Keratinocyte (primary cell): ENCODE measurements at regions not wholly inside any gene's neighbourhood (a gene's known extent, or its start where the extent isn't known, plus 50 kb on each side); places are given as distances from the start of the nearest gene placed in this dataset.

Experiments
- DNase-seq: peaks from one replicate; pipeline ENCODE4 v3.0.0-alpha.2; 2011; ENCODE audit warnings: low read depth, missing footprints, low spot score
- FAIRE-seq: peaks from 2 replicates; lab custom pipeline; 2011; peaks lifted over from hg19 to GRCh38; lab: Jason Lieb, UNC
- H2AFZ ChIP-seq: 2 replicates; pipeline ENCODE4 v1.6.0; 2012; ENCODE audit warnings: low read length, control low read depth, inconsistent platforms; ENCODE audit not compliant: control insufficient read depth
- H3K27ac ChIP-seq: 2 replicates; pipeline ENCODE4 v1.5.1; 2011; ENCODE audit warnings: low read length; ENCODE audit not compliant: control insufficient read depth, insufficient read depth
- H3K27me3 ChIP-seq: 3 replicates; pipeline ENCODE4 v1.6.0; 2011; ENCODE audit warnings: low read length; ENCODE audit not compliant: control insufficient read depth, insufficient read depth; ENCODE audit errors: extremely low read depth
- H3K36me3 ChIP-seq, 2 experiments: 2 replicates in 1 of 2; 3 replicates in 1 of 2; pipeline ENCODE4 v1.5.1; 2011; ENCODE audit warnings: low read length in 2 of 2, mild to moderate bottlenecking in 1 of 2; ENCODE audit not compliant: control insufficient read depth in 2 of 2, insufficient read depth in 2 of 2; ENCODE audit errors: extremely low read depth in 1 of 2
- H3K4me1 ChIP-seq: 3 replicates; pipeline ENCODE4 v1.5.1; 2011; ENCODE audit warnings: low read length; ENCODE audit not compliant: control insufficient read depth, insufficient read depth; ENCODE audit errors: extremely low read depth
- H3K4me2 ChIP-seq: 3 replicates; pipeline ENCODE4 v1.6.0; 2011; ENCODE audit warnings: low read depth, low read length; ENCODE audit not compliant: control insufficient read depth, insufficient read depth; ENCODE audit errors: extremely low read depth
- H3K4me3 ChIP-seq, 3 experiments: fragments of 200-600 bp in 1 of 3; sonication (generic) in 1 of 3; 2 replicates in 2 of 3; 3 replicates in 1 of 3; pipeline ENCODE4 v1.5.1; 2011 to 2016; ENCODE audit warnings: low read length in 3 of 3, mild to moderate bottlenecking in 3 of 3, control low read depth in 2 of 3, inconsistent platforms in 1 of 3, low read depth in 1 of 3, mixed read lengths in 1 of 3, mixed run types in 1 of 3, moderate library complexity in 1 of 3; ENCODE audit not compliant: control insufficient read depth in 2 of 3, insufficient read depth in 2 of 3; ENCODE audit errors: extremely low read depth in 1 of 3
- H3K79me2 ChIP-seq: 2 replicates; pipeline ENCODE4 v1.6.0; 2012; ENCODE audit warnings: low read length; ENCODE audit not compliant: control insufficient read depth, insufficient read depth
- H3K9ac ChIP-seq: 3 replicates; pipeline ENCODE4 v1.6.0; 2011; ENCODE audit warnings: low read length; ENCODE audit not compliant: control insufficient read depth, insufficient read depth; ENCODE audit errors: extremely low read depth
- H3K9me1 ChIP-seq: 3 replicates; pipeline ENCODE4 v1.6.0; 2011; ENCODE audit warnings: low read length; ENCODE audit not compliant: control insufficient read depth, insufficient read depth; ENCODE audit errors: extremely low read depth
- H3K9me3 ChIP-seq: 2 replicates; pipeline ENCODE4 v1.5.1; 2012; ENCODE audit warnings: low read depth, low read length; ENCODE audit not compliant: control insufficient read depth
- H4K20me1 ChIP-seq: 3 replicates; pipeline ENCODE4 v1.6.0; 2011; ENCODE audit warnings: low read length; ENCODE audit not compliant: control insufficient read depth, insufficient read depth; ENCODE audit errors: extremely low read depth
- CTCF ChIP-seq, 3 experiments: IDR thresholded peaks in 1 of 3; conservative IDR thresholded peaks in 1 of 3; optimal IDR thresholded peaks in 1 of 3; 2 replicates in 2 of 3; 3 replicates in 1 of 3; pipeline versions ENCODE3 to v1.5.1; 2011; ENCODE audit warnings: low read length in 3 of 3, mild to moderate bottlenecking in 3 of 3, moderate library complexity in 2 of 3, control low read depth in 1 of 3, inconsistent platforms in 1 of 3; ENCODE audit not compliant: insufficient read depth in 2 of 3; ENCODE audit errors: extremely low read depth in 1 of 3
- EZH2 ChIP-seq: IDR thresholded peaks from one replicate; pipeline ENCODE4 v1.6.1; 2012; ENCODE audit warnings: inconsistent platforms, mild to moderate bottlenecking, low read length, moderate library complexity
- dilution Hi-C: fragments of 300-500 bp; cut with MboI; formaldehyde crosslinking; loops from one replicate; pipeline ENCODE4 v1.7.0; 2020; ENCODE audit warnings: low sequenced_read_pairs; ENCODE audit not compliant: extremely low pct_ligation_motif_present

- DNase-seq (no peak), FAIRE-seq (no peak)
- Histone ChIP-seq H3K27me3 (no peaks in the 10 kb centered on the region), H4K20me1 (no peaks in the 10 kb centered on the region), H3K79me2 (no peaks in the 10 kb centered on the region), H3K4me2 (no peak overlapping the region), H3K36me3 (no peaks in the 10 kb centered on the region), H3K9me3 (peaks cover 5% of the 10 kb centered on the region), H3K27ac (no peak overlapping the region), H3K9ac (no peak overlapping the region), H3K4me1 (no peaks in the 10 kb centered on the region), H2AFZ (no peak overlapping the region), H3K9me1 (no peaks in the 10 kb centered on the region), H3K4me3 (no peak overlapping the region)
- dilution Hi-C loops, result no loop called here
- no peak for TF ChIP-seq EZH2
- TF ChIP-seq CTCF (optimal IDR thresholded peaks at IDR 0.05 in 1 of 3, IDR thresholded peaks at IDR 0.05 in 1 of 3, conservative IDR thresholded peaks at IDR 0.05 in 1 of 3; ENCODE audit: extremely low read depth in 1 of 3, insufficient read depth in 2 of 3, low read length in 3 of 3), result no peak
These were observed 110.6 kb upstream of the NANOGP8 start for GRCh38 chr15:35195649-35196048.

GRCh38 chr15:35195031-35195430 is 109.9 kb upstream of the NANOGP8 start:
- no peak overlapping the region for H3K27ac ChIP-seq
- peaks cover 5% of the 10 kb centered on the region for H3K9me3 ChIP-seq
- no peaks in the 10 kb centered on the region for H3K27me3 ChIP-seq
- no peak overlapping the region for H3K9ac ChIP-seq
- no peaks in the 10 kb centered on the region for H3K9me1 ChIP-seq
- no peak overlapping the region for H3K4me3 ChIP-seq
- no peaks in the 10 kb centered on the region for H3K4me1 ChIP-seq
- no peak for DNase-seq
- no peak overlapping the region for H3K4me2 ChIP-seq
- H2AFZ ChIP-seq, result no peak overlapping the region
- dilution Hi-C loops, result no loop called here
- no peaks in the 10 kb centered on the region for H3K79me2 ChIP-seq
- no peak for FAIRE-seq
- no peaks in the 10 kb centered on the region for H3K36me3 ChIP-seq
- TF ChIP-seq CTCF (optimal IDR thresholded peaks at IDR 0.05 in 1 of 3, IDR thresholded peaks at IDR 0.05 in 1 of 3, conservative IDR thresholded peaks at IDR 0.05 in 1 of 3; ENCODE audit: extremely low read depth in 1 of 3, insufficient read depth in 2 of 3, low read length in 3 of 3) (no peak), EZH2 (no peak)
- H4K20me1 ChIP-seq, result no peaks in the 10 kb centered on the region
